Prostate gland (tissue), 2 donors: ENCODE measurements at regions not wholly inside any gene's neighbourhood (a gene's known extent, or its start where the extent isn't known, plus 50 kb on each side); places are given as distances from the start of the nearest gene placed in this dataset.

ENCODE experiments used
- DNase-seq: peaks from one replicate; pipeline ENCODE4 v3.0.0-alpha.2; 2019; ENCODE audit warnings: low spot score
- H3K27ac ChIP-seq, 2 donors: fragments of 200-600 bp; sonication (generic); 2 replicates each; pipeline ENCODE4 v1.5.1; 2017 to 2019
- H3K27me3 ChIP-seq: fragments of 200-600 bp; sonication (generic); replicated peaks from 2 replicates; pipeline ENCODE4 v1.5.1; 2019; ENCODE audit not compliant: insufficient read depth
- H3K36me3 ChIP-seq, 2 donors: fragments of 200-600 bp; sonication (generic); 1 replicate in 1 of 2; 2 replicates in 1 of 2; pipeline versions ENCODE4 v1.5.1 to v1.8.1; 2017 to 2019
- H3K4me1 ChIP-seq: fragments of 200-600 bp; sonication (generic); replicated peaks from 2 replicates; pipeline ENCODE4 v1.5.1; 2019
- H3K4me3 ChIP-seq, 2 donors: fragments of 200-600 bp; sonication (generic); 2 replicates each; pipeline ENCODE4 v1.5.1; 2017 to 2019
- H3K9me3 ChIP-seq: fragments of 200-600 bp; sonication (generic); 2 replicates; pipeline ENCODE4 v1.5.1; 2017
- CTCF ChIP-seq, 4 experiments: fragments of 200-600 bp in 2 of 4; fragments of 450-650 bp in 2 of 4; sonication (generic) in 2 of 4; IDR thresholded peaks; 1 replicate in 3 of 4; 2 replicates in 1 of 4; pipeline ENCODE4 v1.5.1; 2016 to 2019; ENCODE audit warnings: antibody characterized with exemption in 4 of 4, mild to moderate bottlenecking in 2 of 4, moderate library complexity in 2 of 4
- POLR2A ChIP-seq: fragments of 450-650 bp; IDR thresholded peaks from one replicate; pipeline ENCODE4 v1.6.1; 2016; ENCODE audit warnings: antibody characterized with exemption, mild to moderate bottlenecking
- POLR2AphosphoS5 ChIP-seq: sonication (generic); formaldehyde crosslinking; IDR thresholded peaks from one replicate; pipeline ENCODE4 v1.6.1; 2017; ENCODE audit warnings: antibody characterized with exemption
- WGBS: methylation state at CpG from one replicate; pipeline ENCODE4 v1.1.5; 2018; 5-methylcytosine and 5-hydroxymethylcytosine counted together
- intact Hi-C: fragments of 100-400 bp; cut with DNase I; formaldehyde crosslinking; loops from one replicate; pipeline ENCODE4 v1.14.2; 2022

- no peak for TF ChIP-seq POLR2A
- peak in 3 of 4 experiments; percentile 54 to 78 (median 72) for TF ChIP-seq CTCF (IDR thresholded peaks at IDR 0.05)
- H3K27me3 ChIP-seq, result no peaks in the 10 kb centered on the region
- H3K4me1 ChIP-seq, result no peaks in the 10 kb centered on the region
- WGBS, result 78% methylated on average over 1 of the region's 1 CpG
- no peaks in the 10 kb centered on the region for H3K9me3 ChIP-seq
- H3K36me3 ChIP-seq, result no peaks in the 10 kb centered on the region
- DNase-seq, result peak; percentile 10
- intact Hi-C loops, result no loop called here
- H3K27ac ChIP-seq, result no peak overlapping the region
- H3K4me3 ChIP-seq, result no peak overlapping the region
These were observed 414.2 kb upstream of the CHST9 start for GRCh38 chr18:27599202-27599829.

DNA sequence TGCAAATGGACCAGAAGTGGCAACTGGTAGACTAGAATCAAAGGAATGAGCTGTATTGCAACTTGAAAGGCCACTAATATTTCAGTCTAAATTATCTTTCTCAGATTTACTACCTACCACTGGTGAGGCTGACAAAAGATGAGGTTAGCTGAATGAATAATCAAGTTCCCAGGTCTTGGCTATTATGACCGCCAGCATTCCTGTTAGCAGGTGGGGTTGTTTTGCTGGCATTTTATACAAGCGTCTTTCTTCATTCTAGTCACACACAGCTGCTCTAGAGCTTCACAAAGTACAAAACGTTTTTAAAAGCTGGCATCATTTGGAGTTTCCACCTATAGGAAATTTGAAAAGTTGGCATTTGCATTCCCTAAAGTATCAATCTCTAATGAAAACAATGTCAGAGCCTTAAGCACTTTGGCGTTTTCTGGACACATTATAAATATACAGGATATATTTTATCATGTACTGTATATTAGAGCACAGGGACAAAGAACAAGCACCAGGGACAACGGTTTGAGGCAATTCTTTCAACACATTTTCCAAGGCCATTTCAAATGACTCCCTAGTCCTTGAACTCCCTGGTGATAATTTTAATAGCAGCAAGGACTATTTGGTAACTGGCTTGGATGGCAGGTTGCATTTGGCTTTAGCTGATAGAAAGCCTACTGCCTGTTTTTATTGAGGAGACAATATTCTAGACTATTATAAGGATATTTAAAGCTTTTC, 410.2 kb upstream of the CHST9 start:
- intact Hi-C loops, result no loop called here
- Histone ChIP-seq H3K4me1 (no peaks in the 10 kb centered on the region), H3K36me3 (no peaks in the 10 kb centered on the region), H3K27me3 (no peaks in the 10 kb centered on the region), H3K4me3 (no peak overlapping the region), H3K27ac (no peak overlapping the region), H3K9me3 (no peaks in the 10 kb centered on the region)
- no peak for DNase-seq
- WGBS, result 61% methylated on average over 5 of the region's 5 CpGs
- TF ChIP-seq POLR2A (no peak), POLR2AphosphoS5 (no peak), CTCF (IDR thresholded peaks at IDR 0.05) (no peak)

GRCh38 chr18:27585602-27586173, 400.6 kb upstream of the CHST9 start:
- no peak for DNase-seq
- intact Hi-C loops, result no loop called here
- H3K27ac ChIP-seq, result no peak overlapping the region
- no peak overlapping the region for H3K4me3 ChIP-seq
- no peaks in the 10 kb centered on the region for H3K27me3 ChIP-seq
- H3K9me3 ChIP-seq, result no peaks in the 10 kb centered on the region
- WGBS, result 41% methylated on average over 10 of the region's 10 CpGs
- TF ChIP-seq CTCF (IDR thresholded peaks at IDR 0.05), result no peak
- TF ChIP-seq POLR2AphosphoS5, result no peak
- no peaks in the 10 kb centered on the region for H3K36me3 ChIP-seq
- no peaks in the 10 kb centered on the region for H3K4me1 ChIP-seq

GRCh38 chr18:27583466-27583865, 398.4 kb upstream of the CHST9 start:
- H3K36me3 ChIP-seq, result no peaks in the 10 kb centered on the region
- 73% methylated on average over 1 of the region's 1 CpG for WGBS
- no peaks in the 10 kb centered on the region for H3K9me3 ChIP-seq
- no peak for DNase-seq
- H3K4me1 ChIP-seq, result no peaks in the 10 kb centered on the region
- intact Hi-C loops, result no loop called here
- H3K4me3 ChIP-seq, result no peak overlapping the region
- no peak overlapping the region for H3K27ac ChIP-seq
- TF ChIP-seq POLR2AphosphoS5 (no peak), POLR2A (no peak), CTCF (IDR thresholded peaks at IDR 0.05) (no peak)
- no peaks in the 10 kb centered on the region for H3K27me3 ChIP-seq
